Ishikawa (cell line): ENCODE measurements at regions not wholly inside any gene's neighbourhood (a gene's known extent, or its start where the extent isn't known, plus 50 kb on each side); places are given as distances from the start of the nearest gene placed in this dataset.

Experiments used
- CEBPB ChIP-seq: IDR thresholded peaks from 2 replicates; pipeline ENCODE4 v1.6.1; 2012
- CREB1 ChIP-seq: IDR thresholded peaks from 2 replicates; pipeline ENCODE4 v1.6.1; 2012; ENCODE audit warnings: low read depth
- EGR1 ChIP-seq: IDR thresholded peaks from 2 replicates; pipeline ENCODE4 v1.6.1; 2012
- EP300 ChIP-seq: IDR thresholded peaks from 2 replicates; pipeline ENCODE4 v1.6.1; 2012; ENCODE audit warnings: borderline replicate concordance
- FOXM1 ChIP-seq: IDR thresholded peaks from 2 replicates; pipeline ENCODE4 v1.6.1; 2012; ENCODE audit warnings: low read depth, borderline replicate concordance
- MAX ChIP-seq: IDR thresholded peaks from 2 replicates; pipeline ENCODE4 v1.6.1; 2012
- NFIC ChIP-seq: IDR thresholded peaks from 2 replicates; pipeline ENCODE4 v1.6.1; 2012
- RAD21 ChIP-seq: IDR thresholded peaks from 2 replicates; pipeline ENCODE4 v1.6.1; 2012; ENCODE audit warnings: low read depth
- REST ChIP-seq: IDR thresholded peaks from 2 replicates; pipeline ENCODE4 v1.6.1; 2012; ENCODE audit warnings: low read depth, mild to moderate bottlenecking
- TAF1 ChIP-seq: IDR thresholded peaks from 2 replicates; pipeline ENCODE4 v1.6.1; 2012; ENCODE audit warnings: low read depth, mild to moderate bottlenecking
- TCF12 ChIP-seq: IDR thresholded peaks from 2 replicates; pipeline ENCODE4 v1.6.1; 2012; ENCODE audit warnings: low read depth
- TEAD4 ChIP-seq: IDR thresholded peaks from 2 replicates; pipeline ENCODE4 v1.6.1; 2012
- USF1 ChIP-seq: IDR thresholded peaks from 2 replicates; pipeline ENCODE4 v1.6.1; 2012
- YY1 ChIP-seq: IDR thresholded peaks from 2 replicates; pipeline ENCODE4 v1.6.1; 2012; ENCODE audit warnings: low read depth
- ZBTB7A ChIP-seq: IDR thresholded peaks from 2 replicates; pipeline ENCODE4 v1.6.1; 2012; ENCODE audit warnings: low read depth

- TF ChIP-seq CREB1 (no peak), RAD21 (no peak), EGR1 (no peak), USF1 (no peak), TAF1 (no peak), REST (no peak), EP300 (no peak), MAX (no peak), TCF12 (no peak), YY1 (no peak), FOXM1 (no peak), ZBTB7A (no peak), NFIC (no peak), TEAD4 (no peak), CEBPB (no peak)
These were observed 80.1 kb upstream of the SPHKAP start for GRCh38 chr2:228261546-228261945.

- no peak for TF ChIP-seq TEAD4
- no peak for TF ChIP-seq EP300
- TF ChIP-seq REST: no peak
- no peak for TF ChIP-seq ZBTB7A
- TF ChIP-seq CEBPB: no peak
- TF ChIP-seq CREB1: no peak
- TF ChIP-seq YY1: no peak
- no peak for TF ChIP-seq EGR1
- no peak for TF ChIP-seq RAD21
- no peak for TF ChIP-seq NFIC
- TF ChIP-seq FOXM1: no peak
- no peak for TF ChIP-seq MAX
- no peak for TF ChIP-seq TAF1
- no peak for TF ChIP-seq TCF12
- TF ChIP-seq USF1: no peak
These were observed 75.9 kb upstream of the SPHKAP start for GRCh38 chr2:228257379-228257778.

- no peak for TF ChIP-seq EGR1
- TF ChIP-seq FOXM1: no peak
- TF ChIP-seq TEAD4: no peak
- no peak for TF ChIP-seq EP300
- TF ChIP-seq NFIC: no peak
- TF ChIP-seq CEBPB: no peak
- no peak for TF ChIP-seq YY1
These were observed 72.3 kb upstream of the SPHKAP start for GRCh38 chr2:228253752-228254151.

GRCh38 chr2:228247335-228247734 is 65.8 kb upstream of the SPHKAP start:
- TF ChIP-seq YY1 (no peak), USF1 (no peak), EGR1 (no peak), MAX (no peak)

- TF ChIP-seq NFIC (no peak), REST (no peak), TEAD4 (no peak), ZBTB7A (no peak)
These were observed 64.1 kb upstream of the SPHKAP start for GRCh38 chr2:228245601-228246000.
